HG03135 (cell line): ENCODE measurements at regions not wholly inside any gene's neighbourhood (a gene's known extent, or its start where the extent isn't known, plus 50 kb on each side); places are given as distances from the start of the nearest gene placed in this dataset.
A peak's percentile ranks its signal among the peaks of the same experiment; 100 is the strongest.

ENCODE experiments used
- ATAC-seq: cut with Tn5 transposase; IDR thresholded peaks from one replicate; pipeline ENCODE4 v1.9.1; 2021; ENCODE audit warnings: mild to moderate bottlenecking, moderate library complexity; ENCODE audit not compliant: unreplicated experiment

GRCh38 chr17:55585629-55586028 lies 74.4 kb upstream of the SMIM36 start:
- ATAC-seq, result no peak

- ATAC-seq, result no peak
Observed at GRCh38 chr17:55584861-55585260, 73.6 kb upstream of the SMIM36 start.

GRCh38 chr17:55584055-55584685 lies 72.9 kb upstream of the SMIM36 start:
- no peak for ATAC-seq

- no peak for ATAC-seq
Observed at GRCh38 chr17:55582897-55583296, 71.6 kb upstream of the SMIM36 start.

GRCh38 chr17:55580596-55581133 lies 69.4 kb upstream of the SMIM36 start:
- peak; percentile 56 for ATAC-seq

GRCh38 chr17:55577687-55578086 lies 66.4 kb upstream of the SMIM36 start:
- ATAC-seq, result no peak

- peak; percentile 84 for ATAC-seq
Observed at GRCh38 chr17:55576996-55577586, 65.8 kb upstream of the SMIM36 start.

GRCh38 chr17:55576237-55576995 lies 65.2 kb upstream of the SMIM36 start:
- no peak for ATAC-seq

GRCh38 chr17:55575058-55575636 lies 63.9 kb upstream of the SMIM36 start:
- no peak for ATAC-seq

GRCh38 chr17:55572599-55572998 lies 61.3 kb upstream of the SMIM36 start:
- ATAC-seq, result no peak

GRCh38 chr17:55572139-55572538 lies 60.9 kb upstream of the SMIM36 start:
- ATAC-seq, result no peak

GRCh38 chr17:55571095-55571494 lies 59.8 kb upstream of the SMIM36 start:
- ATAC-seq, result no peak

GRCh38 chr17:55570391-55570790 lies 59.1 kb upstream of the SMIM36 start:
- no peak for ATAC-seq

GRCh38 chr17:55567240-55568214 lies 56.3 kb upstream of the SMIM36 start:
- no peak for ATAC-seq

GRCh38 chr17:55564081-55564480 lies 52.8 kb upstream of the SMIM36 start:
- ATAC-seq, result no peak

GRCh38 chr17:55563363-55563762 lies 52.1 kb upstream of the SMIM36 start:
- ATAC-seq, result no peak

GRCh38 chr17:55561973-55562495 lies 50.8 kb upstream of the SMIM36 start:
- ATAC-seq, result no peak

GRCh38 chr17:55561316-55561972 lies 50.2 kb upstream of the SMIM36 start:
- no peak for ATAC-seq
